ENCODE measurements at regions not wholly inside any gene's neighbourhood (a gene's known extent, or its start where the extent isn't known, plus 50 kb on each side); places are given as distances from the start of the nearest gene placed in this dataset.
"Not testable (repeated sequence)": the region's sequence is repeated elsewhere in the genome, so short reads cannot be mapped to it uniquely, and the experiment has no call there.

- DNase-seq (ENCODE audit: low spot score); intact Hi-C loops (cut with DNase I): not testable (repeated sequence)
Measured at GRCh38 chr9:42419652-42420051, 236.2 kb downstream of the SPATA31A6 start.

GRCh38 chr9:42420324-42420723 is 236.9 kb downstream of the SPATA31A6 start:
- intact Hi-C loops (cut with DNase I); DNase-seq (ENCODE audit: low spot score): not testable (repeated sequence)

GRCh38 chr9:42421630-42422029 is 238.2 kb downstream of the SPATA31A6 start:
- DNase-seq (ENCODE audit: low spot score); intact Hi-C loops (cut with DNase I): not testable (repeated sequence)

- intact Hi-C loops (cut with DNase I); DNase-seq (ENCODE audit: low spot score): not testable (repeated sequence)
Measured at GRCh38 chr9:42430674-42431615, 247.5 kb downstream of the SPATA31A6 start.

DNA sequence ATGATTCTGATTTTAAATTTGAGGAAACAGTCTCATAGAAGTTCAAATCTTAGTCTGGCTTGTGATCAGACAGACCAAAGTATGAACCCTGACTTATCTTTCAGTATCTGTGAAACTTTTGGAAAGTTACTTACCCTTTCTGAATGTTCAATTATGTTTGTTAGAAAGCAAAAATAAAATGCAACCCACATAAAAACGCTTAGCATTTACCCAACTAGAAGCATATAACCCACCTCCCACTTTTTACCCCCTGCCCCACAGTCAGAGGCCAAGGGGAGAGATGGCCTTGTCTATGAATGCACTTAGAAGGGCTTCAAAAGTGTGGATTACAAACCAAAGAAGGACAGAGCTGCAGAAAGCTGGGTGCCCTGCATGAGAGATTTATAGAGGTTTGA is 248.2 kb downstream of the SPATA31A6 start:
- DNase-seq (ENCODE audit: low spot score); intact Hi-C loops (cut with DNase I): not testable (repeated sequence)

DNA sequence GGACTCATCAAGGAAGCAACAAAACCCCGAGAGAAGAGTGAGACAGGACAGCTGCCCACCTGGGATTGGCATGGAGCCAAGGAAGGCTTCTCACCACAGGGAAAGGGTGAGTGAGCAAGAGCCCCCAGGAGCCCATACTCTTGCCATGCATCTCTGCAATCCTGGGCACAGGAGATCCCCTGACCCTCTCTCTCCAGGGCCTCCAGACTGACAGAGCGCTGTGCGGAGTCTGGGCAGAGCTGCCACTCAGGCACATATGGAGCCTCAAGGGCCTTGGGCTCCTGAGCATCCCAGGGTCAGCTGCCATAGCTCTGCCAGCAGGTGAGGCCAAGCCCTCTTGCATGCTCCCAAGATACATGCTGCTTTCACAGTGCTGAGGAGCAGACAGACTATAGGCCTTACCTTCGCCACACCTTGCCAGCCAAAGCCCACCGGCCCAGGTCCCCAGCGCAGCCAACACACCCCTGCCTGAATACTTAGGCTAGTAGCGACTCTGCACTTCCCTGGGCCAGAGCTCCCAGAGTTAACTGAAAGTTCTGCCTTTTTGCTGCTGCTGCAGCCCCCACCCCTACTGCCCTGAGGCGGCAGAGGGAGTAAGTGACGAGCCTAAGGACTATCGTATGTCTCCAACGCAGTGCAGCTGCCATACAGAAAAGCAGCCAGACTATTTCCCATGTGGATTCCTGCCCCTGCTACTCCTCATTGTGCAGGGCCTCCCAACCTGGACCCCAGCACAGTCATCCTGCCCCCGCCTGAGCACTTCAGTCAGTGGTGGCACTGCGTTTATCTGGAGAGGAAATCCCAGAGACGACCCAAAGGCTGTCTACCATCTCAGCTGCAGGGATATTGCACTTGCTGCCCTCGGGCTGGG is 251.6 kb downstream of the SPATA31A6 start:
- DNase-seq (ENCODE audit: low spot score); intact Hi-C loops (cut with DNase I): not testable (repeated sequence)

DNA sequence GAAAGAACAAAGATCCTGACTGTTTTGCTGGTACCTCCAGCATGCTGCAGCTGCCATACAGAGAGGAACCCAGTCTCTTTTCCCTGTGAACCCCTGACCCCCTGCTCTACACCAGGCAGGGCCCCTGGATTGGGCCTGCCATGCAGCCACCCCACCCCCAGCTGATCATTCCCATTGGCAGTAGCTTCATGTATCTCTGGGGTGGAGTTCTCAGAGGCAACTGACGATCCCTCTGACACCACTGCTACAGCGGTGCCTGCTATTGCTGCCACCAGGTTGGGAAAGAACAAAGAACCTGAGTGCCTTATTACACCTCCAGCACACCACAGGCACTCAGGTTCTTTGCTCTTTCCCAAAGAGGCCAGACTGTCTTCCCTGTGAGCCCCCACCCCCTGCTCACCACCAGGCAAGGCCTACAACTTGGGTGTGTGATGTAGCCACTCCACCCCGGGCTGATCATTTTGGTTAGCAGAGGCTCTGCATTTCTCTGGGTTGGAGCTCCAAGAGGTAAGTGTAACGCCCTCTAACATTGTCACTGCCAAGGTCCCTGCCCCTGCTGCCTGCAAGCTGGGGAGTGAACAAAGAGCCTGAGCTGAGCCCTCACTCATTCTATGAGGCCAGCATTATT is 252.4 kb downstream of the SPATA31A6 start:
- DNase-seq (ENCODE audit: low spot score); intact Hi-C loops (cut with DNase I): not testable (repeated sequence)

GRCh38 chr9:42437057-42437759 is 253.7 kb downstream of the SPATA31A6 start:
- intact Hi-C loops (cut with DNase I); DNase-seq (ENCODE audit: low spot score): not testable (repeated sequence)

- DNase-seq (ENCODE audit: low spot score); intact Hi-C loops (cut with DNase I): not testable (repeated sequence)
Measured at GRCh38 chr9:42442680-42443079, 259.2 kb downstream of the SPATA31A6 start.

DNA sequence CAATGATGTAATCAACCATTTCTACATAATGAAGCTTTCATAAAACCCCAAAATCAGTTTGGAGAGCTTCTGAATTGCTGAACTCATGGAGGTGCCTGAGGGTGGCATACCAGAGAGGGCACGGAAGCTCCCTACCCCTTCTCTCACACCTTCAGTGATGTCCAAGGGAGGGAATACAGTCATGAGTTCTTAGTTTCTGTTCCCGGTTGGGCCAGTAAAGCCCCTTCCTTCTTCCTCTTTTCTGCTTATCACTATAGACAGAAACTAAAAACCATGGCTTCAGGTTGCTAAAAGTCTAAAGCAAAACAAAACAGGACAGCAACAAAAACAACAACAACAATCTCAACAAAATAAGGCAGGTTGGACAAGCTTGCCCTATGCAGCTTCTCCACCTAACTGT is 260.0 kb downstream of the SPATA31A6 start:
- DNase-seq (ENCODE audit: low spot score); intact Hi-C loops (cut with DNase I): not testable (repeated sequence)

DNA sequence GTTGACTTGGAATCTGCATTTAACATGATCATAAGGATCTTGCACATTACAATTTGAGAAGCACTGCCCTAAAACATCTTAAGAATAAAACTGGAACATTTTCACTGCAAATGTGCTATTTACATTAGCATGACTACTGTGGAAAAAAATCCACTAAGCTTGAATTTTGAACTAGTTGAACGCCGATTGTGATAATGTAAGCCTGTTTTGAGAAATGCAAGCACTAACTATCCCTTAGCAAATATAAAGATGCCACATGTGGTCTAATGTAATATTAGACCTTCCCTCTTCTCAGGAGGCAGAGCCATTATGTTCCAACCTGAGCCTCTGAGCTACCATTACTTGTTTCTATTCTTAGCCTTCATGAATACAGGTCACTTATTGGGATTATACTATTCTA is 278.0 kb downstream of the SPATA31A6 start:
- intact Hi-C loops (cut with DNase I), result not testable (repeated sequence)

GRCh38 chr9:42461863-42462262 is 278.4 kb downstream of the SPATA31A6 start:
- intact Hi-C loops (cut with DNase I); DNase-seq (ENCODE audit: low spot score): not testable (repeated sequence)

More for the DNA sequence above, 278.0 kb downstream of the SPATA31A6 start:
- DNase-seq (ENCODE audit: low spot score), result not testable (repeated sequence)

DNA sequence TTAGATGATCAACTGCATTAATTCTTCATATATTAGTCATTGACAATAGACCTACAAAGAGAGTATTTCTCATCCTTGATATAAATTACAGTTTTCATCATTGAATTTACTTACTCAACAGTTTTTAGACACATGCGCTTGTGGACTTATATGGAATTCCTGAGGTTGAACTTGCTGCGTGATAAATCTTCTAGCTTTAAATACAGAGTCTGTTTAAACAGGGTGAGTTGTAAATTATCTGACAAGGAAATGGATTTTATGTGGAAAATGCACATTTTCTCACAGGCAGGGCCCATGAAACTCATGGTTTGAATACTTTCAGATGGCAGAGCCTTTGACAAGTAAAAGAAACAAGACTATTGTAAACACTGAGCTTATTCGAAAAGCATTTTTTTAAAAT is 280.5 kb downstream of the SPATA31A6 start:
- DNase-seq (ENCODE audit: low spot score); intact Hi-C loops (cut with DNase I): not testable (repeated sequence)

DNA sequence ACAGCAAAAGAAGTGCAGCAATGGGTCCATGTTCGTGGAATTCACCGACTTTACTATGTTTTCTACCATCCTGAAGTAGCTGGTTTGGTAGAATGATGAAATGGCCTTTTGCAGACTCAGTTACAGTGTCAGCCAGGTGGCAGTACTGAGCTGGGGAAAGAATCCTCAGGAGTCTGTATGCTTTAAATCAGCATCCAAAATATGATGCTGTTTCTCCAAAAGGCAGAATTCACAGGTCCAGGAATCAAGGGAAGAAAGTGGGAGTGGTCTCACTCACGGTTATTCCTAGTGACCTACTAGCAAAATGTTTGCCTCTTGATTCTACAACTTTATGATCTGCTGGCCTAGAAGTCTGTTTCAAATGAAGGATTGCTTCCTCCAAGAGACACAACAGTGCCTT is 287.1 kb downstream of the SPATA31A6 start:
- DNase-seq (ENCODE audit: low spot score); intact Hi-C loops (cut with DNase I): not testable (repeated sequence)

DNA sequence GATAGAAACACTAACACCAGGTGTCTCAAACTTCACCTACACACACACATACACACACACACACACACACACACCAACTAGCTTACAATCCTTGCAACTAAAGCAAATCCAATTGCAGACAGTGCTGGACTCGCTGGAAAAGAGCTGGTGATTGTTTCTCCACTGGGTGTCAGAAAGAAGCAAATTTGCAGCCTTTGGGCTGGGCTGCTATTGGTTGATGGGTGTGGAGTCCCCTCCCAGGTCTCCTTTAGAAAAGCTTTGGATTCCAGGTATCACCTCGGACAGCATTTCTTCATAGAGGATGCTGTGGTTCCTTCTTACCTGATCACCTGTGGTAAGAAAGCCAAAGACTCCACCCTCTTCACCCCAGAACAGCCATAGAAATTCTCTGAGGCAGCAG is 307.5 kb downstream of the SPATA31A6 start:
- DNase-seq (ENCODE audit: low spot score); intact Hi-C loops (cut with DNase I): not testable (repeated sequence)

DNA sequence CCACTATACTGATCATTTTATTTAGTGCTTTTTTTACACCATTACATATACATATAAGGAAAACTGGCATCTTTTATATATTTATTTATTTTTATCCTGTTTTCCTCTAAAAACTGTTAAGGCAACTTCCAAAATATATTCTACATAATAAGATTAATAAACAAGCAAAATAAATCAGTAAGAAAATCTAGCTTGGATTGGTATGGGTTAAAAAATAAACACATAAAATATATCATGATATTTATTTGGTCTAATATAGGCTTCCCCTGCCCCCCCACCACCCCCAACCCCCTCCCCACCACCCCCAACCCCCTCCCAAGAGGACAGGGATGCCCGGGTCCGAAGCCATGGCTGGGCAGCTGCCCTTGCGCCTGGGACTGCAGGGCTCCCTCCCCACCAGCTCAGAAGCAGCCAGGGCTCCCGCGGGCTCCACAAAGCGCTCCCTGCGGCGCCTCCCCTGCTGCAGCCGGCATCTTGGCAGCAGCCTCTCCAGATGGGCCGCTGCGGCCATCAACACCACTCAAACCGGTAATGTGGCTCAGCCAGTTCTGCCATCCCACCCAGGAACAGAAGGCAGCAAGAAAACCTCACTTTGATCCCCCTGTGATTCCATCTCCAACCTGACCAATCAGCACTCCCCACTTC is 319.3 kb downstream of the SPATA31A6 start:
- intact Hi-C loops (cut with DNase I); DNase-seq (ENCODE audit: low spot score): not testable (repeated sequence)

- intact Hi-C loops (cut with DNase I); DNase-seq (ENCODE audit: low spot score): not testable (repeated sequence)
Measured at GRCh38 chr9:42508111-42508510, 324.7 kb downstream of the SPATA31A6 start.

GRCh38 chr9:42513535-42513934 is 330.1 kb downstream of the SPATA31A6 start:
- intact Hi-C loops (cut with DNase I); DNase-seq (ENCODE audit: low spot score): not testable (repeated sequence)

Measured in cardiac septum (tissue), 1 donor.